Tibial nerve (tissue), 4 donors: ENCODE measurements at regions not wholly inside any gene's neighbourhood (a gene's known extent, or its start where the extent isn't known, plus 50 kb on each side); places are given as distances from the start of the nearest gene placed in this dataset.

Experiments
- EP300 ChIP-seq, 2 donors: sonication (generic); formaldehyde crosslinking; IDR thresholded peaks; one replicate each; pipeline ENCODE4 v1.6.1; 2017; ENCODE audit warnings: antibody characterized with exemption in 2 of 2, mild to moderate bottlenecking in 1 of 2
- POLR2A ChIP-seq, 2 donors: fragments of 450-650 bp; IDR thresholded peaks; one replicate each; pipeline ENCODE4 v1.6.1; 2017; ENCODE audit warnings: antibody characterized with exemption in 2 of 2, mild to moderate bottlenecking in 2 of 2, moderate library complexity in 2 of 2
- TF ChIP-seq, protein P1 (sequence below), 5 experiments: fragments of 200-600 bp in 3 of 5; fragments of 450-650 bp in 2 of 5; sonication (generic) in 3 of 5; IDR thresholded peaks; one replicate each; pipeline ENCODE4 v1.5.1; 2016 to 2019; ENCODE audit warnings: antibody characterized with exemption in 5 of 5, mild to moderate bottlenecking in 3 of 5, moderate library complexity in 2 of 5

DNA sequence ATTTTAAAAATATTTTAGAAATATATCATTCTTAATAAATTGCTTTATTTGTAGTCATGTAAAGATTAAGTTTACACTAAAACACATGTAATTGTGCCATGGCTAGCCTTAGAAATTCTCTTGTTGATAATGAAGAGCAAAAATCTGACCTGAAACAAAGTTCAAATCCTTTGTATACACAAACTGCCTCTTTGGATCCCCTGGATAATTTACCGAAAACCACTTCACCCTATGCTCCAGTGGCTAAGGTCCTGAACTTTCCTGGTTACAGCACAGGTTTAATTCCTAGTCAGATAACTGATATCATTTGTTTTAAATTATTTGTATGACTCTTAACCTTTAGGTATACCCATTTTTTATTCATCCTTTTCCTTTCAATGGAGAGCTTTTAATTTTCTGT lies 1093.2 kb upstream of the ADGRL4 start:
- TF ChIP-seq, protein P1, sequence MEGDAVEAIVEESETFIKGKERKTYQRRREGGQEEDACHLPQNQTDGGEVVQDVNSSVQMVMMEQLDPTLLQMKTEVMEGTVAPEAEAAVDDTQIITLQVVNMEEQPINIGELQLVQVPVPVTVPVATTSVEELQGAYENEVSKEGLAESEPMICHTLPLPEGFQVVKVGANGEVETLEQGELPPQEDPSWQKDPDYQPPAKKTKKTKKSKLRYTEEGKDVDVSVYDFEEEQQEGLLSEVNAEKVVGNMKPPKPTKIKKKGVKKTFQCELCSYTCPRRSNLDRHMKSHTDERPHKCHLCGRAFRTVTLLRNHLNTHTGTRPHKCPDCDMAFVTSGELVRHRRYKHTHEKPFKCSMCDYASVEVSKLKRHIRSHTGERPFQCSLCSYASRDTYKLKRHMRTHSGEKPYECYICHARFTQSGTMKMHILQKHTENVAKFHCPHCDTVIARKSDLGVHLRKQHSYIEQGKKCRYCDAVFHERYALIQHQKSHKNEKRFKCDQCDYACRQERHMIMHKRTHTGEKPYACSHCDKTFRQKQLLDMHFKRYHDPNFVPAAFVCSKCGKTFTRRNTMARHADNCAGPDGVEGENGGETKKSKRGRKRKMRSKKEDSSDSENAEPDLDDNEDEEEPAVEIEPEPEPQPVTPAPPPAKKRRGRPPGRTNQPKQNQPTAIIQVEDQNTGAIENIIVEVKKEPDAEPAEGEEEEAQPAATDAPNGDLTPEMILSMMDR (IDR thresholded peaks at IDR 0.05) = no peak
- TF ChIP-seq POLR2A (IDR thresholded peaks at IDR 0.05) (no peak), EP300 (IDR thresholded peaks at IDR 0.05) (no peak)
